Suprapubic skin (tissue), 4 donors: ENCODE measurements at regions not wholly inside any gene's neighbourhood (a gene's known extent, or its start where the extent isn't known, plus 50 kb on each side); places are given as distances from the start of the nearest gene placed in this dataset.

ENCODE experiments used
- DNase-seq, 2 donors: peaks; one replicate each; pipeline ENCODE4 v3.0.0-alpha.2; 2019; ENCODE audit warnings: low spot score in 2 of 2
- H3K27ac ChIP-seq: fragments of 200-600 bp; sonication (generic); one replicate; pipeline ENCODE4 v1.5.1; 2019
- H3K27me3 ChIP-seq: fragments of 200-600 bp; sonication (generic); one replicate; pipeline ENCODE4 v1.5.1; 2019
- H3K36me3 ChIP-seq: fragments of 200-600 bp; sonication (generic); one replicate; pipeline ENCODE4 v1.5.1; 2019
- H3K4me1 ChIP-seq: fragments of 200-600 bp; sonication (generic); one replicate; pipeline ENCODE4 v1.5.1; 2019
- H3K4me3 ChIP-seq: fragments of 200-600 bp; sonication (generic); one replicate; pipeline ENCODE4 v1.5.1; 2019; ENCODE audit warnings: mild to moderate bottlenecking
- H3K9me3 ChIP-seq: fragments of 200-600 bp; sonication (generic); one replicate; pipeline ENCODE4 v1.5.1; 2019
- EP300 ChIP-seq: sonication (generic); formaldehyde crosslinking; IDR thresholded peaks from one replicate; pipeline ENCODE4 v1.6.1; 2017; ENCODE audit warnings: antibody characterized with exemption
- POLR2A ChIP-seq, 2 donors: fragments of 450-650 bp; IDR thresholded peaks; one replicate each; pipeline ENCODE4 v1.6.1; 2017; ENCODE audit warnings: antibody characterized with exemption in 2 of 2, mild to moderate bottlenecking in 2 of 2, moderate library complexity in 2 of 2
- POLR2AphosphoS5 ChIP-seq, 3 donors: sonication (generic); formaldehyde crosslinking; IDR thresholded peaks; one replicate each; pipeline ENCODE4 v1.6.1; 2017; ENCODE audit warnings: antibody characterized with exemption in 3 of 3
- WGBS: methylation state at CpG from one replicate; pipeline ENCODE4 v1.1.5; 2018; 5-methylcytosine and 5-hydroxymethylcytosine counted together
- TF ChIP-seq, protein P1 (sequence below), 2 donors: fragments of 200-600 bp in 1 of 2; fragments of 450-650 bp in 1 of 2; sonication (generic) in 1 of 2; IDR thresholded peaks; one replicate each; pipeline ENCODE4 v1.5.1; 2016 to 2019; ENCODE audit warnings: antibody characterized with exemption in 2 of 2, mild to moderate bottlenecking in 1 of 2, moderate library complexity in 1 of 2

DNA sequence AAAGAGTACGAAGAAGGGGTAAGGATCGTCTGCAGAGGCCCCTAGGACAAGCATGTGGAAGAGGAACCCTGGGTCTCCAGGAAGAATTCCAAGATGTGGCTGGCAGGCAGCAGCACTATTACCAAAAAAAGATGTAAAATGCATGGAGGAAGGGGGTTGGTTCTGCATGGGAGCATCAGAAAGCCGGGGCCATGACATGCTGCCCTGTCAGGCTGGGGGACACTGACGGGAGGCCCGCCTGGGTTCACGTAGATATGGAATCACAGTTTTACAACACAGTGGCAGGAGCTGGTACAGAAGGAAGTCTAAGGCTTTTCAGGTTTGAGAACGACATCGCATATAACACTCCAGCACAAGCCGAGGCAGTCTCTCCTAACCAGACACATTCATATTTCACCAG lies 150.0 kb upstream of the GSC start:
- Histone ChIP-seq H3K4me3 (no peak overlapping the region), H3K36me3 (no peaks in the 10 kb centered on the region), H3K27ac (no peak overlapping the region), H3K9me3 (no peaks in the 10 kb centered on the region), H3K27me3 (peaks cover 11% of the 10 kb centered on the region), H3K4me1 (no peaks in the 10 kb centered on the region)
- DNase-seq: no peak
- 87% methylated on average over 9 of the region's 9 CpGs for WGBS
- TF ChIP-seq EP300: no peak
- TF ChIP-seq, protein P1, sequence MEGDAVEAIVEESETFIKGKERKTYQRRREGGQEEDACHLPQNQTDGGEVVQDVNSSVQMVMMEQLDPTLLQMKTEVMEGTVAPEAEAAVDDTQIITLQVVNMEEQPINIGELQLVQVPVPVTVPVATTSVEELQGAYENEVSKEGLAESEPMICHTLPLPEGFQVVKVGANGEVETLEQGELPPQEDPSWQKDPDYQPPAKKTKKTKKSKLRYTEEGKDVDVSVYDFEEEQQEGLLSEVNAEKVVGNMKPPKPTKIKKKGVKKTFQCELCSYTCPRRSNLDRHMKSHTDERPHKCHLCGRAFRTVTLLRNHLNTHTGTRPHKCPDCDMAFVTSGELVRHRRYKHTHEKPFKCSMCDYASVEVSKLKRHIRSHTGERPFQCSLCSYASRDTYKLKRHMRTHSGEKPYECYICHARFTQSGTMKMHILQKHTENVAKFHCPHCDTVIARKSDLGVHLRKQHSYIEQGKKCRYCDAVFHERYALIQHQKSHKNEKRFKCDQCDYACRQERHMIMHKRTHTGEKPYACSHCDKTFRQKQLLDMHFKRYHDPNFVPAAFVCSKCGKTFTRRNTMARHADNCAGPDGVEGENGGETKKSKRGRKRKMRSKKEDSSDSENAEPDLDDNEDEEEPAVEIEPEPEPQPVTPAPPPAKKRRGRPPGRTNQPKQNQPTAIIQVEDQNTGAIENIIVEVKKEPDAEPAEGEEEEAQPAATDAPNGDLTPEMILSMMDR (IDR thresholded peaks at IDR 0.05): no peak
- TF ChIP-seq POLR2A (IDR thresholded peaks at IDR 0.05): no peak
- TF ChIP-seq POLR2AphosphoS5 (IDR thresholded peaks at IDR 0.05): no peak

DNA sequence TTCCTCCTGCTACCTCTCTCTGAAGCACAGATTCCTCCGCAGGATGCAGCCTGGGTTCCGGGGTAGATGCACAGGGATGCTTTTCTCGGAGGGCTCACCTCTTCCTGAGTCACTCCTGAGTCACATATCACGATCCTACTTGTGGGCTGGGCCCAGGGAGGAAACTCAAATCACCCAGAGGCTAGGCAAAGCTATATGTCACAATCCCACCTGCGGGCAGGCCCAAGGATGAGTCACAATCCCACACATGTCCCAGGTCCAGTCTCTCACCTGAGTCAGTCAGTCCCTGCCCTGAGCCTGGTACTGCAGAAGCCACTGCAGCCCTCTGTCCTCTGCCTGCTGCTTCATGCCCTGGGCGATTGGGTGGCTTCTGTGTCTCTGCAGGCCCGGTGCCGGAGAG lies 149.0 kb upstream of the GSC start:
- H3K4me3 ChIP-seq: no peak overlapping the region
- H3K4me1 ChIP-seq: no peaks in the 10 kb centered on the region
- DNase-seq: no peak
- TF ChIP-seq, protein P1 (IDR thresholded peaks at IDR 0.05): no peak
- TF ChIP-seq EP300 (no peak), POLR2A (IDR thresholded peaks at IDR 0.05) (no peak), POLR2AphosphoS5 (IDR thresholded peaks at IDR 0.05) (no peak)
- WGBS: 81% methylated on average over 8 of the region's 8 CpGs
- H3K36me3 ChIP-seq: no peaks in the 10 kb centered on the region
- H3K27ac ChIP-seq: no peak overlapping the region
- H3K9me3 ChIP-seq: no peaks in the 10 kb centered on the region
- peaks cover 11% of the 10 kb centered on the region for H3K27me3 ChIP-seq

DNA sequence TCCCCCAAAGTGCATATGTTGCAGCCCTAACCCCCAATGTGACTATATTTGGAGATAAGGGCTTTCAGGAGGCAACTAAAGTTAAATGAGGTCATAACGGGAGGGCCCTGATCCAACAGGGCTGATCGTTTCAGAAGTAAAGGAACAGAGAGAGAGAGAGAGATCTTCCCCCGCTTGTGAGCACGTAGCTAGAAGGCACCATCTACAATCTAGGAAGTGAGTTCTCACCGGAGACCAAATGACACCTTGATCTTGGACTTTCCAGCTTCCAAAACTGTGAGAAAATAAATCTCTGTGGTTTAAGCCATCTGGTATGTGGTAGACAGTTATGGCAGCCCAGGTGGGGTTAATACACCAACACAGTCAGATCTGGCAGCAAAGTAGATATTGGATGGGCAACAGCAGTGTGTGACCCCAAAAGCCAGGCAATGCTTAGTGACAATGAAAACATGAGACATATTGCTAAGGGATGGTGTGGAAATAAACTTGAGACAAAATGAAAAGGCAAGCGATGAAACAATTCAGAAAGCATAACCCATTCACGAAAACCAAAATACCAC lies 147.2 kb upstream of the GSC start:
- TF ChIP-seq, protein P1 (IDR thresholded peaks at IDR 0.05): no peak
- TF ChIP-seq EP300 (no peak), POLR2A (IDR thresholded peaks at IDR 0.05) (no peak), POLR2AphosphoS5 (IDR thresholded peaks at IDR 0.05) (no peak)
- Histone ChIP-seq H3K27me3 (peaks cover 10% of the 10 kb centered on the region), H3K4me3 (no peak overlapping the region), H3K27ac (no peak overlapping the region), H3K4me1 (no peaks in the 10 kb centered on the region), H3K9me3 (no peaks in the 10 kb centered on the region), H3K36me3 (no peaks in the 10 kb centered on the region)
- WGBS: 87% methylated on average over 7 of the region's 7 CpGs
- no peak for DNase-seq

DNA sequence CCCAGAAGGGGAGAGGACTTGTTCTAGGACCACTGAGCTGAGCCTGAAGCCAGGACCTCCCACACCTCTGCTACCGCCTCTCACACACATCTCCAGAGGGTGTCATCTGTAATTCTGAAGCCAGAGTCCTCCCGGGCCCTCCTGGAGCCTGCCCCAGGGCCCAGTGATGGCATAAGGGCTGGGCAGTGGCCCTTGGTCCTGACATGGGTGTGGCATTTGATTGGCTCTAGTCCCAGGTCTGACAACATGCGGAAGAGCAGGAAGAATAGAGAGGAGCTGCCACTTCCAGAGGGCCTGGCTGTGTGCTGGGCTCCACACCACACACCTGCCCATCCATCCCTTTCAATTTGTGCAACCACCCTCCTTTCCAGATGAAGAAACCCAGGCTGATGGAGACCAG lies 144.3 kb upstream of the GSC start:
- Histone ChIP-seq H3K36me3 (no peaks in the 10 kb centered on the region), H3K27ac (no peak overlapping the region), H3K4me1 (no peaks in the 10 kb centered on the region), H3K27me3 (peaks cover 18% of the 10 kb centered on the region), H3K9me3 (peaks cover 6% of the 10 kb centered on the region), H3K4me3 (no peak overlapping the region)
- WGBS: 100% methylated on average over 1 of the region's 3 CpGs
- DNase-seq: no peak
- TF ChIP-seq, protein P1 (IDR thresholded peaks at IDR 0.05): no peak
- TF ChIP-seq EP300: no peak
- no peak for TF ChIP-seq POLR2AphosphoS5 (IDR thresholded peaks at IDR 0.05)
- no peak for TF ChIP-seq POLR2A (IDR thresholded peaks at IDR 0.05)

DNA sequence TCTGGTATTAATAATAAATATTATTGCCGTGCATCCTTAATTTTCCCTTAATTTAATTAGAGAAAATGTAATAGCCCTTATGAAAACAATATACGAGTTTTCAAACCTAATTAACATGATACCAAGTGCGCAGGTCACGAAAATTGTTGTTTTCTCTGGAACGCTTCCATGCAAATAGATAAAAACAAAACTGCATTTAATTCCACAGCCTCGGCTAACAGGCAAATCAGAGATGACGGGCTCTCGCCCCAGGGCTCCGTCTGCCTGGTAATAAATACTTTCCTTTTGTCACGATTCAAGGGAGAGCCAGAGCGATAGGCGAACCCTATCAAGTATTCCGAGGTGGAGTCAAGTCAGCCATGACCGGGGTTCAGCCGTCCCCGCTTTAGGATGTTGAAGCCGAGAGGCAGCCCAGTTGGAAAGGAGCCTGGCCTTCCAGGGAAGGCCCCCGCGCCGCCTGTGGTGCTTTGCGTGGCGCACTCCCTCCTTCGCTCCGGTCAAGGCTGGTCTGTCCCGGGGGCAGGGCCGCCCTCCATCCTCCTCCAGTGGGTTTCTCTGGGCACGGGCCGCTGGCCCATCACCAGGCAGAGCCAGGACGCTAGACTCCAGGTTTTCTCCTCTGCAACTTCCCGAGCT lies 137.8 kb upstream of the GSC start:
- peaks cover 6% of the 10 kb centered on the region for H3K9me3 ChIP-seq
- no peaks in the 10 kb centered on the region for H3K36me3 ChIP-seq
- H3K4me3 ChIP-seq: peak overlapping the region; percentile 23
- DNase-seq: no peak
- WGBS: 44% methylated on average over 17 of the region's 30 CpGs
- no peak overlapping the region for H3K27ac ChIP-seq
- peaks cover 14% of the 10 kb centered on the region for H3K27me3 ChIP-seq
- H3K4me1 ChIP-seq: peaks cover 3% of the 10 kb centered on the region
- no peak for TF ChIP-seq EP300
- no peak for TF ChIP-seq POLR2AphosphoS5 (IDR thresholded peaks at IDR 0.05)
- TF ChIP-seq POLR2A (IDR thresholded peaks at IDR 0.05): no peak
- TF ChIP-seq, protein P1 (IDR thresholded peaks at IDR 0.05): no peak
